Mesenchymal stem cell (in vitro differentiated cells and primary cell): ENCODE measurements at regions not wholly inside any gene's neighbourhood (a gene's known extent, or its start where the extent isn't known, plus 50 kb on each side); places are given as distances from the start of the nearest gene placed in this dataset.
A peak's percentile ranks its signal among the peaks of the same experiment; 100 is the strongest.

ENCODE experiments used
- DNase-seq: peaks from one replicate; pipeline ENCODE4 v3.0.0-alpha.2; 2013
- H2AFZ ChIP-seq: one replicate; pipeline ENCODE4 v1.6.1; 2013; ENCODE audit warnings: low read depth, mild to moderate bottlenecking, control low read depth, inconsistent platforms, low read length, moderate library complexity
- H2AK5ac ChIP-seq: 2 replicates; pipeline ENCODE4 v1.6.1; 2013; ENCODE audit warnings: low read length, moderate library complexity, mild to moderate bottlenecking, inconsistent platforms; ENCODE audit not compliant: severe bottlenecking
- H2BK120ac ChIP-seq: one replicate; pipeline ENCODE4 v1.6.1; 2013; ENCODE audit warnings: low read depth, mild to moderate bottlenecking, inconsistent platforms, low read length, moderate library complexity
- H2BK12ac ChIP-seq, 2 experiments: one replicate each; pipeline ENCODE4 v1.6.1; 2013; ENCODE audit warnings: inconsistent platforms in 2 of 2, low read length in 2 of 2, mild to moderate bottlenecking in 2 of 2, moderate library complexity in 2 of 2, control low read depth in 1 of 2
- H2BK15ac ChIP-seq: one replicate; pipeline ENCODE4 v1.6.1; 2013; ENCODE audit warnings: mild to moderate bottlenecking, low read depth, inconsistent platforms; ENCODE audit not compliant: poor library complexity, severe bottlenecking
- H2BK5ac ChIP-seq: 2 replicates; pipeline ENCODE4 v1.6.1; 2013; ENCODE audit warnings: low read depth, mild to moderate bottlenecking, low read length, control low read depth, inconsistent platforms; ENCODE audit not compliant: poor library complexity, severe bottlenecking
- H3K14ac ChIP-seq, 2 experiments: one replicate each; pipeline ENCODE4 v1.6.1; 2013; ENCODE audit warnings: inconsistent platforms in 2 of 2, low read length in 2 of 2, control low read depth in 1 of 2, mild to moderate bottlenecking in 1 of 2, moderate library complexity in 1 of 2
- H3K18ac ChIP-seq, 2 experiments: one replicate each; pipeline ENCODE4 v1.6.1; 2013; ENCODE audit warnings: inconsistent platforms in 2 of 2, low read length in 2 of 2, control low read depth in 1 of 2, low read depth in 1 of 2, mild to moderate bottlenecking in 1 of 2
- H3K23ac ChIP-seq, 2 experiments: one replicate each; pipeline ENCODE4 v1.6.1; 2013; ENCODE audit warnings: inconsistent platforms in 2 of 2, low read length in 2 of 2, mild to moderate bottlenecking in 2 of 2, moderate library complexity in 2 of 2, control low read depth in 1 of 2
- H3K27ac ChIP-seq: 2 replicates; pipeline ENCODE4 v1.5.1; 2013; ENCODE audit warnings: mild to moderate bottlenecking, moderate library complexity, low read length, control low read depth, inconsistent platforms; ENCODE audit not compliant: poor library complexity, severe bottlenecking
- H3K27me3 ChIP-seq, 2 experiments: 2 replicates each; pipeline versions ENCODE4 v1.6.1 to v1.7.0; 2013; ENCODE audit warnings: low read length in 2 of 2, mild to moderate bottlenecking in 2 of 2, moderate library complexity in 2 of 2, control low read depth in 1 of 2, inconsistent platforms in 1 of 2; ENCODE audit not compliant: control insufficient read depth in 1 of 2, insufficient read depth in 1 of 2
- H3K36me3 ChIP-seq, 2 experiments: 2 replicates each; pipeline versions ENCODE4 v1.6.1 to v1.7.0; 2013; ENCODE audit warnings: low read length in 2 of 2, control low read depth in 1 of 2, inconsistent platforms in 1 of 2, low read depth in 1 of 2, mild to moderate bottlenecking in 1 of 2; ENCODE audit not compliant: insufficient read depth in 2 of 2, control insufficient read depth in 1 of 2
- H3K4ac ChIP-seq, 2 experiments: one replicate each; pipeline ENCODE4 v1.6.1; 2013; ENCODE audit warnings: inconsistent platforms in 2 of 2, low read length in 2 of 2, mild to moderate bottlenecking in 2 of 2, moderate library complexity in 2 of 2, control low read depth in 1 of 2, low read depth in 1 of 2
- H3K4me1 ChIP-seq: 2 replicates; pipeline ENCODE4 v1.6.1; 2013; ENCODE audit warnings: low read depth, low read length, control low read depth; ENCODE audit not compliant: control insufficient read depth, insufficient read depth
- H3K4me2 ChIP-seq: 2 replicates; pipeline ENCODE4 v1.6.1; 2013; ENCODE audit warnings: low read length, mild to moderate bottlenecking, inconsistent platforms; ENCODE audit not compliant: poor library complexity, severe bottlenecking
- H3K4me3 ChIP-seq, 2 experiments: 2 replicates each; pipeline versions ENCODE4 v1.5.1 to v1.7.0; 2013; ENCODE audit warnings: low read length in 2 of 2, mild to moderate bottlenecking in 2 of 2, control low read depth in 1 of 2, low read depth in 1 of 2; ENCODE audit not compliant: insufficient read depth in 1 of 2
- H3K79me1 ChIP-seq: replicated peaks from 2 replicates; pipeline ENCODE4 v1.6.1; 2013; ENCODE audit warnings: mild to moderate bottlenecking, control low read depth, low read length, inconsistent platforms; ENCODE audit not compliant: poor library complexity, severe bottlenecking
- H3K9ac ChIP-seq: 2 replicates; pipeline ENCODE4 v1.7.0; 2013; ENCODE audit warnings: mild to moderate bottlenecking, low read length, moderate library complexity
- H3K9me3 ChIP-seq: 2 replicates; pipeline ENCODE4 v1.7.0; 2013; ENCODE audit warnings: mild to moderate bottlenecking, low read length; ENCODE audit not compliant: control insufficient read depth
- H4K8ac ChIP-seq: one replicate; pipeline ENCODE4 v1.6.1; 2013; ENCODE audit warnings: inconsistent platforms, mild to moderate bottlenecking, low read length, moderate library complexity
- H4K91ac ChIP-seq: one replicate; pipeline ENCODE4 v1.6.1; 2013; ENCODE audit warnings: mild to moderate bottlenecking, low read length, inconsistent platforms
- WGBS: methylation state at CpG from one replicate; pipeline ENCODE4 v1.1.7; 2013; ENCODE audit warnings: mixed read lengths; 5-methylcytosine and 5-hydroxymethylcytosine counted together

GRCh38 chrX:20421697-20422096, 155.0 kb upstream of the RPS6KA3 start:
- Histone ChIP-seq H3K27me3 (no peaks in the 10 kb centered on the region), H2BK5ac (no peak overlapping the region), H3K36me3 (no peaks in the 10 kb centered on the region), H2AK5ac (no peak overlapping the region), H2BK12ac (no peak overlapping the region), H3K27ac (no peak overlapping the region), H3K18ac (no peak overlapping the region), H3K14ac (no peak overlapping the region), H3K23ac (no peak overlapping the region), H3K9me3 (no peaks in the 10 kb centered on the region), H3K4me2 (no peak overlapping the region), H3K4me1 (no peaks in the 10 kb centered on the region), H4K91ac (no peak overlapping the region), H2BK120ac (no peak overlapping the region), H2BK15ac (no peak overlapping the region), H2AFZ (no peak overlapping the region), H3K9ac (peak overlapping the region; percentile 14), H3K4me3 (no peak overlapping the region), H4K8ac (no peak overlapping the region), H3K4ac (no peak overlapping the region), H3K79me1 (no peaks in the 10 kb centered on the region)
- WGBS: 95% methylated on average over 2 of the region's 2 CpGs
- no peak for DNase-seq

- no peak overlapping the region for H3K18ac ChIP-seq
- no peak overlapping the region for H2AFZ ChIP-seq
- H3K27ac ChIP-seq: no peak overlapping the region
- H2BK15ac ChIP-seq: no peak overlapping the region
- no peak overlapping the region for H2BK120ac ChIP-seq
- no peak overlapping the region for H2AK5ac ChIP-seq
- H3K14ac ChIP-seq: no peak overlapping the region
- H3K4ac ChIP-seq: no peak overlapping the region
- no peak overlapping the region for H3K4me2 ChIP-seq
- no peak overlapping the region for H3K4me3 ChIP-seq
- no peaks in the 10 kb centered on the region for H3K4me1 ChIP-seq
- WGBS: no CpG with 5 or more reads among the region's 2 CpGs
- no peaks in the 10 kb centered on the region for H3K9me3 ChIP-seq
- H3K23ac ChIP-seq: no peak overlapping the region
- H2BK12ac ChIP-seq: no peak overlapping the region
- no peak overlapping the region for H4K91ac ChIP-seq
- H3K27me3 ChIP-seq: no peaks in the 10 kb centered on the region
- no peaks in the 10 kb centered on the region for H3K36me3 ChIP-seq
- no peak overlapping the region for H4K8ac ChIP-seq
- no peak for DNase-seq
- H2BK5ac ChIP-seq: no peak overlapping the region
- no peaks in the 10 kb centered on the region for H3K79me1 ChIP-seq
- H3K9ac ChIP-seq: peak overlapping the region; percentile 14
Observed at GRCh38 chrX:20421275-20421674, 154.6 kb upstream of the RPS6KA3 start.

- Histone ChIP-seq H3K4me1 (no peaks in the 10 kb centered on the region), H3K4ac (no peak overlapping the region), H2AK5ac (no peak overlapping the region), H3K23ac (no peak overlapping the region), H2BK5ac (no peak overlapping the region), H3K9me3 (no peaks in the 10 kb centered on the region), H2BK12ac (no peak overlapping the region), H3K36me3 (no peaks in the 10 kb centered on the region), H3K27ac (no peak overlapping the region), H3K18ac (no peak overlapping the region), H2BK15ac (no peak overlapping the region), H3K4me2 (no peak overlapping the region), H2AFZ (no peak overlapping the region), H3K4me3 (no peak overlapping the region), H2BK120ac (no peak overlapping the region), H3K27me3 (no peaks in the 10 kb centered on the region), H3K79me1 (no peaks in the 10 kb centered on the region), H4K8ac (no peak overlapping the region), H4K91ac (no peak overlapping the region), H3K9ac (no peak overlapping the region), H3K14ac (no peak overlapping the region)
- WGBS: no CpG with 5 or more reads among the region's 2 CpGs
- DNase-seq: no peak
Observed at GRCh38 chrX:20420058-20420457, 153.3 kb upstream of the RPS6KA3 start.

- no peaks in the 10 kb centered on the region for H3K36me3 ChIP-seq
- no peak overlapping the region for H3K14ac ChIP-seq
- H2BK15ac ChIP-seq: no peak overlapping the region
- H3K27ac ChIP-seq: no peak overlapping the region
- H4K8ac ChIP-seq: no peak overlapping the region
- no peak for DNase-seq
- WGBS: 80% methylated on average over 9 of the region's 9 CpGs
- no peak overlapping the region for H4K91ac ChIP-seq
- H3K18ac ChIP-seq: no peak overlapping the region
- H2BK12ac ChIP-seq: no peak overlapping the region
- no peaks in the 10 kb centered on the region for H3K79me1 ChIP-seq
- H3K4me2 ChIP-seq: no peak overlapping the region
- H3K9me3 ChIP-seq: no peaks in the 10 kb centered on the region
- H3K23ac ChIP-seq: no peak overlapping the region
- H2AFZ ChIP-seq: no peak overlapping the region
- H2AK5ac ChIP-seq: no peak overlapping the region
- H3K4me1 ChIP-seq: no peaks in the 10 kb centered on the region
- no peak overlapping the region for H2BK120ac ChIP-seq
- H3K4me3 ChIP-seq: no peak overlapping the region
- no peak overlapping the region for H3K9ac ChIP-seq
- no peak overlapping the region for H3K4ac ChIP-seq
- no peak overlapping the region for H2BK5ac ChIP-seq
- H3K27me3 ChIP-seq: no peaks in the 10 kb centered on the region
Observed at GRCh38 chrX:20418379-20419150, 151.9 kb upstream of the RPS6KA3 start.
